Retina (tissue), 1 donor: ENCODE measurements at regions not wholly inside any gene's neighbourhood (a gene's known extent, or its start where the extent isn't known, plus 50 kb on each side); places are given as distances from the start of the nearest gene placed in this dataset.

Experiments
- DNase-seq: peaks from one replicate; pipeline ENCODE4 v3.0.0-alpha.2; 2016

- DNase-seq: no peak
These were observed 126.7 kb upstream of the B3GAT1 start for GRCh38 chr11:134538742-134539141.

- no peak for DNase-seq
These were observed 125.9 kb upstream of the B3GAT1 start for GRCh38 chr11:134537941-134538340.

- DNase-seq: no peak
These were observed 125.3 kb upstream of the B3GAT1 start for GRCh38 chr11:134537296-134537695.

- no peak for DNase-seq
These were observed 124.6 kb upstream of the B3GAT1 start for GRCh38 chr11:134536677-134537076.

- DNase-seq: no peak
These were observed 124.2 kb upstream of the B3GAT1 start for GRCh38 chr11:134536219-134536618.

- DNase-seq: no peak
These were observed 123.3 kb upstream of the B3GAT1 start for GRCh38 chr11:134535029-134536025.

GRCh38 chr11:134533511-134533910 is 121.5 kb upstream of the B3GAT1 start:
- no peak for DNase-seq

- no peak for DNase-seq
These were observed 120.9 kb upstream of the B3GAT1 start for GRCh38 chr11:134532921-134533421.

GRCh38 chr11:134532131-134532920 is 120.3 kb upstream of the B3GAT1 start:
- peak; percentile 85 for DNase-seq

GRCh38 chr11:134531327-134532130 is 119.5 kb upstream of the B3GAT1 start:
- DNase-seq: no peak

GRCh38 chr11:134530636-134531326 is 118.7 kb upstream of the B3GAT1 start:
- peak; percentile 79 for DNase-seq

GRCh38 chr11:134529212-134530096 is 117.4 kb upstream of the B3GAT1 start:
- DNase-seq: no peak

GRCh38 chr11:134528453-134528852 is 116.4 kb upstream of the B3GAT1 start:
- no peak for DNase-seq

- DNase-seq: no peak
These were observed 115.6 kb upstream of the B3GAT1 start for GRCh38 chr11:134527382-134528243.

- no peak for DNase-seq
These were observed 113.1 kb upstream of the B3GAT1 start for GRCh38 chr11:134524896-134525845.

- DNase-seq: no peak
These were observed 112.2 kb upstream of the B3GAT1 start for GRCh38 chr11:134524201-134524600.

GRCh38 chr11:134522782-134523570 is 110.9 kb upstream of the B3GAT1 start:
- DNase-seq: no peak
